DND-41 (cell line): ENCODE measurements at regions not wholly inside any gene's neighbourhood (a gene's known extent, or its start where the extent isn't known, plus 50 kb on each side); places are given as distances from the start of the nearest gene placed in this dataset.

Experiments used
- ATAC-seq: fragments of 200-7000 bp; cut with Tn5 transposase; 3 replicates; pipeline ENCODE4 v1.9.1; 2021; ENCODE audit warnings: low read depth; ENCODE audit not compliant: insufficient read depth
- DNase-seq: peaks from one replicate; pipeline ENCODE4 v3.0.0-alpha.2; 2020
- H2AFZ ChIP-seq: 2 replicates; pipeline ENCODE4 v1.6.0; 2012; ENCODE audit warnings: low read depth, low read length
- H3K27ac ChIP-seq: 2 replicates; pipeline ENCODE4 v1.5.1; 2012; ENCODE audit warnings: low read length, inconsistent platforms
- H3K27me3 ChIP-seq: fragments of 200-600 bp; sonication (generic); 2 replicates; pipeline ENCODE4 v1.6.0; 2012; ENCODE audit warnings: low read length, mild to moderate bottlenecking, inconsistent platforms; ENCODE audit not compliant: insufficient read depth, poor library complexity
- H3K36me3 ChIP-seq: 2 replicates; pipeline ENCODE4 v1.5.1; 2012; ENCODE audit warnings: low read length, inconsistent platforms; ENCODE audit not compliant: insufficient read depth
- H3K4me1 ChIP-seq: 2 replicates; pipeline ENCODE4 v1.5.1; 2012; ENCODE audit warnings: mild to moderate bottlenecking, low read length; ENCODE audit not compliant: insufficient read depth
- H3K4me2 ChIP-seq: 2 replicates; pipeline ENCODE4 v1.6.0; 2012; ENCODE audit warnings: mild to moderate bottlenecking, moderate library complexity, low read length, inconsistent platforms; ENCODE audit not compliant: insufficient read depth
- H3K4me3 ChIP-seq, 2 experiments: fragments of 200-600 bp in 1 of 2; shearing (Covaris generic) in 1 of 2; 2 replicates each; pipeline ENCODE4 v1.5.1; 2012 to 2016; ENCODE audit warnings: inconsistent platforms in 2 of 2, low read length in 2 of 2, mild to moderate bottlenecking in 2 of 2, low read depth in 1 of 2, moderate library complexity in 1 of 2
- H3K79me2 ChIP-seq: 2 replicates; pipeline ENCODE4 v1.6.0; 2012; ENCODE audit warnings: low read length, inconsistent platforms; ENCODE audit not compliant: insufficient read depth
- H3K9ac ChIP-seq: 2 replicates; pipeline ENCODE4 v1.6.0; 2012; ENCODE audit warnings: low read depth, mild to moderate bottlenecking, inconsistent platforms, low read length, moderate library complexity
- H3K9me3 ChIP-seq: 2 replicates; pipeline ENCODE4 v1.5.1; 2012; ENCODE audit warnings: low read length, moderate library complexity, mild to moderate bottlenecking, inconsistent platforms; ENCODE audit not compliant: insufficient read depth, severe bottlenecking
- H4K20me1 ChIP-seq: 2 replicates; pipeline ENCODE4 v1.6.0; 2012; ENCODE audit warnings: low read length; ENCODE audit not compliant: insufficient read depth
- EZH2 ChIP-seq: IDR thresholded peaks from 3 replicates; pipeline ENCODE4 v1.6.1; 2012; ENCODE audit warnings: borderline replicate concordance, low read depth, mild to moderate bottlenecking, moderate library complexity, low read length, inconsistent platforms; ENCODE audit not compliant: severe bottlenecking
- TF ChIP-seq, protein P1 (sequence below): IDR thresholded peaks from 2 replicates; pipeline ENCODE4 v1.5.1; 2012; ENCODE audit warnings: borderline replicate concordance, low read length, moderate library complexity, mild to moderate bottlenecking; ENCODE audit not compliant: poor library complexity, severe bottlenecking; ENCODE audit errors: extremely low read depth

DNA sequence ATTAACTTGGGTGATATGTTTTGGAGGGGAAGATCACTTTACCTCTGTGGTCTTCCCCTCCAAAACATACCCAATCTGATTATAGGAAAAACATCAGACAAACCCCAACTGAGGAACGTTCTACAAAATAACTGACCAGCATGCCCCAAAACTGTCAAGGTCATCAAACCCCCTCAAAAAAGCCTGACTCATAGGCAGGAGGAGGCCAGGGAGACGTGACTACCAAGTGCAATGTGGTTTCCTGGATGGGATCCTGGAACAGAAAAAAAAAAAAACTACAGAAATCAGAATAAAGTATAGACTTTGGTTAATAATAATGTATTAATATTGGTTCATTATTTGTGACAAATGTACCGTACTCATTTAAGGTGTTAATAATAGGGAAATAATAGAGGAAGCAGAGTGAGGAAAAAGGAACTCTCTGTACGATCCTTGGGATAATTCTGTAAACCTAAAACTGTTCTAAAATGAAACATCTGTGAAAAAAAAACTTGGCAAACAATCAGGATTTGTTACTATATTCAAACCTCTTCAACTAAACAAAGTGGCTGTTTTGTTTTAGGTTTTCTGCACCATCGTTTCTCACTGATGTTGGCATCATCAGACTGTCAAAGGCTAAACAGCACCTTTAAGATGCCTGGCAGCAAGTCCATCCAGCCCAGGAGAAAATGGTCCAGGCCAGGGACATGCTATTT lies 266.7 kb upstream of the SDK2 start:
- H3K79me2 ChIP-seq: no peaks in the 10 kb centered on the region
- H3K27me3 ChIP-seq: peaks cover 8% of the 10 kb centered on the region
- H3K4me3 ChIP-seq: no peak overlapping the region
- TF ChIP-seq, protein P1, sequence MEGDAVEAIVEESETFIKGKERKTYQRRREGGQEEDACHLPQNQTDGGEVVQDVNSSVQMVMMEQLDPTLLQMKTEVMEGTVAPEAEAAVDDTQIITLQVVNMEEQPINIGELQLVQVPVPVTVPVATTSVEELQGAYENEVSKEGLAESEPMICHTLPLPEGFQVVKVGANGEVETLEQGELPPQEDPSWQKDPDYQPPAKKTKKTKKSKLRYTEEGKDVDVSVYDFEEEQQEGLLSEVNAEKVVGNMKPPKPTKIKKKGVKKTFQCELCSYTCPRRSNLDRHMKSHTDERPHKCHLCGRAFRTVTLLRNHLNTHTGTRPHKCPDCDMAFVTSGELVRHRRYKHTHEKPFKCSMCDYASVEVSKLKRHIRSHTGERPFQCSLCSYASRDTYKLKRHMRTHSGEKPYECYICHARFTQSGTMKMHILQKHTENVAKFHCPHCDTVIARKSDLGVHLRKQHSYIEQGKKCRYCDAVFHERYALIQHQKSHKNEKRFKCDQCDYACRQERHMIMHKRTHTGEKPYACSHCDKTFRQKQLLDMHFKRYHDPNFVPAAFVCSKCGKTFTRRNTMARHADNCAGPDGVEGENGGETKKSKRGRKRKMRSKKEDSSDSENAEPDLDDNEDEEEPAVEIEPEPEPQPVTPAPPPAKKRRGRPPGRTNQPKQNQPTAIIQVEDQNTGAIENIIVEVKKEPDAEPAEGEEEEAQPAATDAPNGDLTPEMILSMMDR: no peak
- no peak for TF ChIP-seq EZH2
- DNase-seq: no peak
- no peak overlapping the region for H3K9ac ChIP-seq
- no peaks in the 10 kb centered on the region for H3K4me1 ChIP-seq
- no peak overlapping the region for H2AFZ ChIP-seq
- H3K9me3 ChIP-seq: peaks cover 2% of the 10 kb centered on the region
- no peak overlapping the region for H3K27ac ChIP-seq
- no peak overlapping the region for H3K4me2 ChIP-seq
- H3K36me3 ChIP-seq: no peaks in the 10 kb centered on the region
- no peaks in the 10 kb centered on the region for H4K20me1 ChIP-seq
- no peak for ATAC-seq

DNA sequence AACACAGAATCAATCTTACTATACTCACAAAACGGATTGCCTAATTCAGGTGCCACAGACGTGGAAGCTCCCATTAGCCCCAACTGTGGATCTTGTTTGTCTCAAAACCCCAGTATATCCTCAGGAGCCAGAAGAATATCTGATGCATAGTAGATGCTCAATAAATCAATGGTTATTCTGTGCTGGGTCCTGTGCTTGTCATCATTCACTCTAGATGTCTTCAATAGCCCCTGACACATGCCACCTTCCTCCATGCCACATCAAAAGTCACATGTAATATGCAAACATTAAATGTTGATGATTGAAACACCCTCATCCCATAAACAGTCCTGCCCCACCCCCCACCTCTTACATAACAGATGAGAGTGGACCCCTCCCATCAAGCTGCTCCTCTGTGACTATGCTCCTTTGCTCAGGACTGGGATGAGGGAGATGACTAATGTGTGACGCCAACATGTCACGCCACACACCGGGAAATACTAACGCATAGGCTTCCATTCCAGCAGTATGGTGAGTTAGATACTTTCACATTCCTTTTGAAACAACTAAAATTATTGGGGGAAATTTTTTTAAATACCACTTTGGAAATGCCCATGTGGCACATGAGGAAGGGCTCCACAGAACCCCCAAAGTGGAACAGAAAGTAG lies 267.6 kb upstream of the SDK2 start:
- peaks cover 2% of the 10 kb centered on the region for H3K9me3 ChIP-seq
- no peak overlapping the region for H3K4me3 ChIP-seq
- no peak overlapping the region for H3K27ac ChIP-seq
- ATAC-seq (no peak), DNase-seq (no peak)
- no peak overlapping the region for H3K9ac ChIP-seq
- no peaks in the 10 kb centered on the region for H3K36me3 ChIP-seq
- TF ChIP-seq, protein P1: no peak
- TF ChIP-seq EZH2: no peak
- no peak overlapping the region for H2AFZ ChIP-seq
- H3K4me2 ChIP-seq: no peak overlapping the region
- H4K20me1 ChIP-seq: no peaks in the 10 kb centered on the region
- no peaks in the 10 kb centered on the region for H3K79me2 ChIP-seq
- H3K4me1 ChIP-seq: no peaks in the 10 kb centered on the region
- peaks cover 8% of the 10 kb centered on the region for H3K27me3 ChIP-seq

DNA sequence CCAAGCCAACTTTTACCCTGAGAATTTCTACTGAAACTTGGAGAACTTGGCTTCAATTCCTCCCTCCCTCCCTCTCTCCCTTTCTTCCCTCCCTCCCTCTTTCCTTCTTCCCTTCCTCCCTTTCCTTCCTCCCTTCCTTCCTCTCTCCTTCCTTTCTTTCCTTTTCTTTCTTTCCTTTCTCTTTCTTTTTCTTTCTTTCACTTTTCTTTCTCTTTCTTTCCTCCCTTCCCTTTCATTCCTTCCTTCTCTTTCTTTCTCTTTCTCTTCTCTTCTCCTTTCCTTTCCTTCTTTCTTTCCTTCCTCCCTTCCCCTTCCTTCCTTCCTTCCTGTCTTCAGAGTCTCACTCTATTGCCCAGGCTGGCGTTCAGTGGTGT lies 268.1 kb upstream of the SDK2 start:
- no peak overlapping the region for H3K4me2 ChIP-seq
- no peaks in the 10 kb centered on the region for H3K36me3 ChIP-seq
- H3K27me3 ChIP-seq: peaks cover 8% of the 10 kb centered on the region
- H4K20me1 ChIP-seq: no peaks in the 10 kb centered on the region
- TF ChIP-seq EZH2: no peak
- TF ChIP-seq, protein P1: no peak
- H3K79me2 ChIP-seq: no peaks in the 10 kb centered on the region
- no peak for ATAC-seq
- peaks cover 2% of the 10 kb centered on the region for H3K9me3 ChIP-seq
- no peak overlapping the region for H3K27ac ChIP-seq
- no peak overlapping the region for H3K4me3 ChIP-seq
- no peaks in the 10 kb centered on the region for H3K4me1 ChIP-seq
- no peak overlapping the region for H2AFZ ChIP-seq
- no peak overlapping the region for H3K9ac ChIP-seq
- DNase-seq: no peak
